ENCODE measurements at regions not wholly inside any gene's neighbourhood (a gene's known extent, or its start where the extent isn't known, plus 50 kb on each side); places are given as distances from the start of the nearest gene placed in this dataset.

DNA sequence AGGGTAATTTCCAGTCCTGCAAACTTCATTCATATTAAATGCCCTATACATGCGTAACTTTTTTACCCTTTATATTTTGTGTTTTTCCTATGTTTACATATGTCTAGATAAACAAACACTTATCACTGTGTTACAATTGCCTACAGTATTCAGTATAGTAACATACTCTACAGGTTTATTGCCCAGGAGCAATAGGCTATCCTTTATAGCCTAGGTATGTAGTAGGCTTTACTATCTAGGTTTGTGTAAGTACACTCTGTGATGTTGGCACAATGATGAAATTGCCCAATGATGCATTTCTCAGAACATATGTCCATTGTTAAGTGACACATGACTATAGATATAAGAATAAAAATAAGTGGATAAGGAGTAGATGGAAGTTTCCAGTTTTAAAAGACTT is 345.5 kb upstream of the C1orf87 start:
- no peak for DNase-seq

GRCh38 chr1:60415696-60416095 is 342.1 kb upstream of the C1orf87 start:
- DNase-seq, result no peak

GRCh38 chr1:60413091-60413490 is 339.5 kb upstream of the C1orf87 start:
- DNase-seq, result no peak

DNA sequence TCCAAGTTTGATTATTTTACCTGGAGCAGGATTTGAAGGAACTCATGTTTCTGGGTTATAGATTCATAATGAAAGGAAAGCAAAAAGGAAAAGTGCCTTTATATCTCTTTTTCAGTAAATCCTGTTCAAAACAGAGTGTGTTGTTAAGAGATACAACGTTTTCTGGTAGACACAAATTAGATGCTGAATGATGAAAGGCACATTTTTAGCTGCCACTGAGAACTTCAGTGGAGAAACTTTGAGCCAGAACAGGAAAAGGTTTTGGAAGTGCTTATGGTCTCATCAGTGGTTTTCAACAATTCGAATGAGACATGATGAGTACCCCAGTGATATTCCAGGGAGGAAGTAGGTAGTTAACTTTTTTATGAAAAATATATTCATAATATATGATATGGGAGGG is 338.0 kb upstream of the C1orf87 start:
- no peak for DNase-seq

GRCh38 chr1:60402816-60403215 is 329.2 kb upstream of the C1orf87 start:
- DNase-seq, result no peak

DNA sequence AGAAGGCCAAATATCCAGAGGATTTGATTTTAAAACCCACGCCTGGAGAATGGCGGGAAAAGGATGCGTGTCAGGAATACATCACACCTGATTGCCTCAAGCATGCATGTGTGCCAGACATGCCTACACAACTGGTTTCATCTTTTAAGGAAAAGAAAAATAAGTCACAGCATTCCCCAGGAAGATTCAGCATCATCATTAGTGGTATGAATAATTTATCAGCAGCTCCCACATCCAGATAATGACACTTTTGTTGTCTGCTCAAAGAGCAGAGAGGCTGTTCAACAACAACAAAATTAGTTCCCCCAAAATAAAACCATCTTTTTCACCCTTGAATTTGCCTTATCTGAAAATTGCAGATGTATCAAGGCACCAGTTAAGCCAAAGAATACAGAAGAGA is 328.6 kb upstream of the C1orf87 start:
- DNase-seq, result no peak

GRCh38 chr1:60394436-60394835 is 320.9 kb upstream of the C1orf87 start:
- DNase-seq, result peak; percentile 35

DNA sequence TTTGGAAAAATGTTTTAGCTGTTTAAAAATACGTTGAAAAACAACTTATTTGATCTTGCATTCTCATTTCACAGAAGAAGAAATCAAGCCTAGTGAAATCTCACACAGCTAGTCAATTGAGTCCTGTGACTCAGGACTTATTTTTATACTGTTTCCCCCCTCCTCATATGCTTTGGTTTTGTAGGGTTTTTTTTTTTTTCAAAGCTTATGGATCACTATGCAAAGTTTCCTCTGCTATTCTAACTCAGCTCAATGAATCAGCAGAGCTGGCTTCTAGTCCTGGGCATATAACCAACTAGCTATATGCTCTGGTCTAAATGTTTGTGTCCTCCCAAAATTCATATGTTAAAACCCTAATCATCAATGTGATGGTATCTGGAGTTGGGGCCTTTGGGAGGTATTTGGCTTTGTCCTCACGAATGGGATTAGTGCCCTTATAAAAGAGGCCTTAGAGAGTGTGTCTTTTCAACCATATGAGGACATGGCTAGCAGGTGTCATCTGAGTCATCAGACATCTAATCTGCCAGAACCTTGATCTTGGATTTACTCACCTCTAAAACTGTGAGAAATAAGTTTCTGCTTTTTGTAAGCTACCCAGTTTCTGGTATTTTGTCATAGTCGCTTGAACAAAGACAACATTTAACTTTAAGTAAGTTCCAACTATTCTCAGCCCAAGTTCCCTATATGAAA is 317.2 kb upstream of the C1orf87 start:
- DNase-seq, result no peak

DNA sequence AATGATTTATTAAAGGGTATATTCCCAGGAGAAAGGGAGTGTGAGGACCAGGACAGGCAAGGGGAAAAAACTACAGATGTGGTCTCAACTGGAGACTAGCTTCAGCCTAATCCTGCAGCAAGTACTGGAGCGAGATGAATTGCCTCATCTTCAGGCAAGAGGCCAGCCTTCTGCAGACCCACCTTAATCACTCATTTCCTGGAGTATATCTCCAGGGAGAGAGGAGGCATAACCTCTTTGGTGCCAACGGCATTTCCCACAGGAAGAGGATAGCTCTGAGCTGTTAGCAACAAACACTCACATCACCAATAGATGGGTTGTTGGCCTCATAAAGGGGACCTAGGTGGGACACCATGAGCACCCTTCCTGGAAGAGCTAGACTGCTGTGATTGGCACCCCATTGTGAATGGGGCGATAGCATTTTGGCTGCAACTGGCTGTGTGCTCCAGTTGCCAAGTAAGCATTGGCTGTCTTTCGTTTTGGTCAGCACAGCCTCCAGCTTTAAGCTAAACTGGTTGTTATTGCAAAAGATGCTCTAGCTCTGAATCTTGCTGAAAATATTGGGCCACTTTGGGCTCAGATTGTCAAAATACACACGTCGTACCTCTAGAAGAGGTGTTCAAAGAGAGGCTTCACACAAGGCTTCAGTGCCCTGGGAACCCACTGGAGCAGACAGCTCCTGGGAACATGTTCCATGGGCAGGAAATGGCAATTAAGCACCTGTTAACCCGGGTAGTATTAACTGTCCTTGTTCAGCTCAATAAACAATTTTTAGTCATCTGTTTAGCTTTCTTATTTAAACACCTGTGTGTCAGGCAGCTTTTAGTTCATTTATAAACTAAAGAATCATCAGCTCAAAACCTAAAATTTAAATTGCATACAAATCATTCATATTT is 314.8 kb upstream of the C1orf87 start:
- peak; percentile 2 for DNase-seq

GRCh38 chr1:60387175-60387574 is 313.6 kb upstream of the C1orf87 start:
- DNase-seq, result no peak

DNA sequence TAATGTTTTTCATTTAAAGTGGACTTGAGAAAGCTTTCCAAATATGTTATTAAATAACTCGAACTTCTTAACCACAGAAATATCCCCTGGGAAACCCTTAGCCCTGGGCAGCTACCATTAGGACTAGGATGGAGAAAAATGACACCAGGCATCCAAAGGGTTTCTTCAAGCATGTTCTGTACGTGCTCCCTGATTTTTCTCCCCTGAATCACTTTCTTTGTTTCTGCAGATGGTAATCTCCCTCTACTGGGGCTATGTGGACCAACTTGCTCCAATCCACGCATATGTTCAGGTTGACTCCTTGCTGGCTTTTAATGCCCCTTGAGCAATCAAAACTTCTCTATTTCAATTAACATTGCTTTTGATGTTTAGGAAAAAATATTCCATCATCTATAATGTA is 312.7 kb upstream of the C1orf87 start:
- peak; percentile 76 for DNase-seq

DNA sequence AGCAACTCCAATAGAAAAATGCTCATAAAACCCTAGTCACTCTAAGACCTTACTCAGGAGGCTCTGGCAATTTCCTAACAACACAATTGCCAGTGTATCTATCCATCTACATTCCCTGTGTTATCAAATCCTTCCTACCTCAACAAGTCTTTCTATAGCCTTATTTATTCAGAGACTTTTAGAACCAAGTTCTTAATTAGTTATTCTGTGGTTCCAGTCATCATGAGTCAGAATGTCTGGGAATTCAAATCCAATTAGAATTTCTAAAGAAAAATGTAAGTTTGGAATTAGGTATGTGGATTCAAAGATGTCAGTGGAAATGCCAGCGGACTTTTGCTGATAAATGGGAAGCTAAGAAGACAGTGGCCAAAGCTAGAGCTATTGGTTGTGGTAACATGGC is 302.6 kb upstream of the C1orf87 start:
- peak; percentile 11 for DNase-seq

DNA sequence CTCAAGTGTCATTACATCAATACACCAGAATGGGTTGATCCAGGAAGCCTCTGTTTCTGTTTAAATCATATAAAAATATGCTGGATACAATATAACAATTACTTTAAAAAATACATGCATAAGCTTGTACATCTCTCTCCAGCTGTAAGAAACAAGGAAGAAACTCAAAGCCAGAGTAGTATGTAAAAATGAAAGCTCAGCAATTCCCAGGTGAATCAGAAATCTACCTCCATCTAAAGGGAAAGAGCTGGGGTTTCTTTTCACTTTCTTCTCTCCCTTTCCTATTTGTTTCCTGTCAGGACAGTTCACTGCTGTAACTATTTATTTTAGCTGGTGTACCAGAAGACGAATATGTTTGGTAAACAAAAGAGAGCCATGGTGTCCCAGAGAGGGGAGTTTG is 301.0 kb upstream of the C1orf87 start:
- no peak for DNase-seq

GRCh38 chr1:60367532-60367931 is 294.0 kb upstream of the C1orf87 start:
- DNase-seq, result no peak

- DNase-seq, result peak; percentile 3
Observed at GRCh38 chr1:60359431-60359830, 285.9 kb upstream of the C1orf87 start.

DNA sequence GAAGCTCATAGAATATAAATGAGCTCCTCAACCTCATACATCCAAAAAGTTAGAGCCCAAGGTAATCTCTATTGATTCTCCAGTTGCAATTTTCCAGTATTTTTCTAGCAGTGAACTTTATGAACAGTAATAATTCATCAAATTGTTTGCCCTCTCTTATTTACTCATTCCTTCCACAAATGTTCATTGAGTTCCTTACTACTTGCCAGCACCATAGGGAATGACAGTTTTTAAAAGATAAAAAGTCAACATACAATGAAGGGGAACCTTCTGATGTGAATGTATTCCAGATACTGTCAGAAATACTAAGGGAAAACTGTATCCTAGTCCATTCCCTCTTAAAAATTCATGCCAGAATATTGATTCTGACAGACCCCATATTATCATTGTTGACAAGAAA is 277.0 kb upstream of the C1orf87 start:
- no peak for DNase-seq

- no peak for DNase-seq
Observed at GRCh38 chr1:60348884-60349283, 275.3 kb upstream of the C1orf87 start.

GRCh38 chr1:60345621-60346020 is 272.1 kb upstream of the C1orf87 start:
- peak; percentile 18 for DNase-seq

DNA sequence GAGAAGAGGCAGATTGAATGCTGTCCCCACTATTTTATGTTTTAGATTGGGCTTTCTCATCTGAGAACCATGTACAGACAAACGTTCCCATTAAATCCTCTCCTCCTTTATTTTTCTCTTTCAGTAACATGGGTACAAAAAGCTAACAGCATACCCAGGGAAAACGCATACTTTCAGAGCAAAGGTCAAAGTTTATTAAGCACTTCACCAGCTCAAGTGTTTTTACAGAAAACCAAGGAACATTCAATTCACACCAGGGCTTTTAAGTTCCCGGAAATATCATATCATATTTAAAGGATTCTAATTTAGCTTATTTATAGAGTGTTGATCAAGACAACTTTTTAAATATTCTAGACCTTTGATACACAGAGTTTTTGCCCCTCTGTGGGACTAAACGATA is 271.5 kb upstream of the C1orf87 start:
- DNase-seq, result no peak

GRCh38 chr1:60343736-60344135 is 270.2 kb upstream of the C1orf87 start:
- DNase-seq, result no peak

- DNase-seq, result no peak
Observed at GRCh38 chr1:60342569-60342968, 269.0 kb upstream of the C1orf87 start.

GRCh38 chr1:60341274-60341673 is 267.7 kb upstream of the C1orf87 start:
- DNase-seq, result no peak

DNA sequence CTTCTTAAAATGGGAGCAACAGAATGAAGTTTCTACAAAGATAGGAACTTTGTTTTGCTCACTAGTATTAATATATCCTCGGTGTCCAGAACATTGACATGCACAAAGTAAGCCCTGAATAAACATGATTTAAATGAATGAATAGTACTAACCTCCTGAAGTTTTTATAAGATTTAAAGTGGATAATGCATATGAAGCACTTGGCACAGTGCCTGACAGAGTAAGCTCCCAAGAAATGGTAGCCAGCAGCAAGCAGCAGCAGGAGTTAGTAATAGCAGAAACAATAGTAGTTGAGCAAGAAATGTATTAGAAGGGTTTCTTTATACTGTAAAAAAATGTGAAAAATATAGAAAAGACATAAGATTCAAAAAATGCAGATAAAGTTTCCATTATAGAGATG is 258.1 kb upstream of the C1orf87 start:
- no peak for DNase-seq

GRCh38 chr1:60329651-60330050 is 256.1 kb upstream of the C1orf87 start:
- DNase-seq, result no peak
